Non-pigmented ciliary epithelial cell (primary cell): ENCODE measurements at regions not wholly inside any gene's neighbourhood (a gene's known extent, or its start where the extent isn't known, plus 50 kb on each side); places are given as distances from the start of the nearest gene placed in this dataset.

Experiments used
- DNase-seq: peaks from one replicate; pipeline ENCODE4 v3.0.0-alpha.2; 2010; ENCODE audit warnings: low read depth

DNA sequence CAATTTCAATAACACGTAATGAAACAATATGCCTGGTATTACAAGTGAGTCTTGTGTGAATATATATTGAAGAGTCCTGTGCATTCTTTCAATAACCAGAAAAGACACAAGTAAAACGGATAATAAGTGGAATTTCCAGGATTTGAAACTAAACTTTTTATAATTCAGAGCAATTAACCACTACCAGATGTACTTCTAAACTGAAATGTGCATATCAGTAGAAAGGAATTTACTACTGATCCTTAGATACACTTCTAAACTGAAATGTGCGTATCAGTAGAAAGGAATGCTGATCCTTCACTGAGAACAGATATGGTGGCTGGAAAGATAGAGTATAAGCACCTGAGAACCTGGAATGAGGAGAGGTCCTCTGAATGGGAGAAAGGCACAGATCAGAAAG is 470.9 kb upstream of the SPHKAP start:
- DNase-seq, result no peak

DNA sequence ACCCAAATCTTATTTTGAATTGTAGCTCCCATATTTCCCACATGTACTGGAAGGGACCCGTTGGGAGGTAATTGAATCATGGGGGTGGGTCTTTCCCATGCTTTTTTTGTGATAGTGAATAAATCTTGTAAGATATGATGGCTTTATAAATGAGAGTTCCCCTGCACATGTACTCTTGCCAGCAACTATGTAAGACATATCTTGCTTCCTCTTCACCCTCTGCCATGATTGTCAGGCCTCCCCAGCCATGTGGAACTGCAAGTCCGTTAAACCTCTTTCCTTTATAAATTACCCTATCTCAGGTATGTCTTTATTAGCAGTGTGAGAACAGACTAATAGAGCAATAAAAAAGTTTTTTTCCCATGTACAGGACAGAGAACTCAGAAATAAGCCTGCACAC is 468.4 kb upstream of the SPHKAP start:
- DNase-seq, result no peak

GRCh38 chr2:228649447-228649846 is 468.0 kb upstream of the SPHKAP start:
- no peak for DNase-seq

DNA sequence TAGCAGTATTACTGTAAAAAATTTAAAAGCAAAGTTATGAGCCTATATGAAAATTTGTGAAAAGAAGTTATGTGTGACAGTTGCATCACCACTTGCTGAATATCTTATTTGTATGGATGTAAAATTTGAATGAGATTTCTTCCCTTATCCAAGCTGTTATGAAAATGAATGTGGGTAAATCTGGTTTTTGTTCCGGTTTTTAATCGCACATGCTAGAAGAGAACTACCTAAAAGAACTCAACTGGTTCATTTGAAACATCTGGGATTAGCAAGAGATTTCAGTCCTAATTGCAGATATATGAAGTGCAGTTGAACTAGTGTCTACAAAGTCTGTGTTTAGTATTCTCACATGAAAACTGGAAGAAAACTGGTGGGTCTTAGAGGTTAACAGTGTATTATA is 467.1 kb upstream of the SPHKAP start:
- DNase-seq, result no peak

DNA sequence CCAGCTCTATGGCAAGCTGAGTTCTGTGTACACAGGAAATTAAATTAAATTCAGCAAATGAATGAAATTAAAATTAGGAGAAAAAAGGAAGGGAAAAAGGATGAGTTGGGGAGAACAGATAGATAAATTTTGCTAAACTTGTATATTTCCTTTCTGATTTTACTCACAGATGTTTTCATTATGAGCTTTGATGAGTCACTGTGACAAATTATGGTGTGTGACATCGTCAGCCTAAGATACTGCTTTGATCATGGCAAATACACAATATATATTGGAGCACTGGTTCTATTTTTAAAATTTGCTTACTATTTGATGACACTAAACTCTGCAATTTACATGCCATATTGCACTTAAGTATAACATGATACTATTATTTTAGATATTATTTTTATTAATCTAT is 464.6 kb upstream of the SPHKAP start:
- DNase-seq, result no peak

DNA sequence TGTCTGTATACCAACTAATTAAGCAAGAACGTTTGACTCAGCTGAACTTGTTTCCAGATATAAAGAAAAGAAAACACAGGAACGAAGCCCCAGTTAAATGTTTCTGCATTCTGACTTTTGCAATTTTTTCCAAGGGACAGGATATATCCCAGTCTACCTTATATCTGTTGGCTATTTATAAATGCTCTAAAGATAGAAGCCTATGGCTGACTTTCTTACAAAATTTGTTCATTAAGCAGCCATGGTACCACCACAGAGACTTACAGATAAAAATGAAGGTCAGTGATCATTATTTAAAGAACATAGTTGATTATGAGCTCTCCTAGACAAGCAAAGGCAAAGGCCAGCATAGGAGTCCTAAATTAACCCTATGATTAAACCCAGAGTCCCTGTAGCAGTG is 462.7 kb upstream of the SPHKAP start:
- no peak for DNase-seq

GRCh38 chr2:228642861-228643260 is 461.4 kb upstream of the SPHKAP start:
- no peak for DNase-seq

GRCh38 chr2:228630786-228631185 is 449.3 kb upstream of the SPHKAP start:
- DNase-seq, result no peak

DNA sequence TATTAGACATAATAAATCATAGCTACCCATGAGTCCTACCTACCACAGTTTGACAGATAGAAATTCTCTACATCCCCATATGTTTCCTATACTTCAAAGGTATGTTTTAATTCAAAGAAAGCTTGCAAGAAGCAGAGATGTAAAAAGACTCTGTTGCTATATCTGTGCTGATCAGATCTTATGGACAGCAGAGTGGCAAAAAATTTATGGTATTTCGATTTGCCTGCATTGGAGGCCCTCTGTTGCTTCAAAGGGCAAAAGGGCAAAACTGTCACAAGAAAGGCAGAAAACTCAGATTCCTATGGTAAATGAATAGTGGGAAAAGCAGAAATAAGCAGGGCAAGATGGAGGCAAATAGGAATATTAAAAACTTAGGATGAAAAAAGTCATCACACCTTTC is 447.8 kb upstream of the SPHKAP start:
- DNase-seq, result no peak

GRCh38 chr2:228628682-228629081 is 447.2 kb upstream of the SPHKAP start:
- no peak for DNase-seq

- DNase-seq, result no peak
Observed at GRCh38 chr2:228627510-228627909, 446.0 kb upstream of the SPHKAP start.

DNA sequence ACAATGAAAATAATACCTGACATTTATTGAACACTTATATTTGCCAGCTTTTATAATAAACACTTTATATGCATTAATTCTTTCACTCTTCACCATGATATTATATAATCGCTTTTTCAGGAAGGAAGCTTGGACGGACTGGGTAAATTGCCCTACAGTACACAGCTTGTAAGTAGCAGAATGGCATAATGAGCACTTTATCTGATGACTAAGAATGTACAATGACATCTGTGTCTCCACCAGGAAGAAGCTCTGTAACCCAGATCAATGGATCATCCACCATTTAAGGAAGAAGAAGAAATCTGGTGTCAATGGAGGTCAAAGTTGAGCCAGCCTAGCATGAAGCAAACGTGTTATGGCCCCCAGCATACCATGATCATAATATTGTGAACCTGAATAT is 444.0 kb upstream of the SPHKAP start:
- DNase-seq, result no peak

- DNase-seq, result no peak
Observed at GRCh38 chr2:228624733-228625132, 443.2 kb upstream of the SPHKAP start.

DNA sequence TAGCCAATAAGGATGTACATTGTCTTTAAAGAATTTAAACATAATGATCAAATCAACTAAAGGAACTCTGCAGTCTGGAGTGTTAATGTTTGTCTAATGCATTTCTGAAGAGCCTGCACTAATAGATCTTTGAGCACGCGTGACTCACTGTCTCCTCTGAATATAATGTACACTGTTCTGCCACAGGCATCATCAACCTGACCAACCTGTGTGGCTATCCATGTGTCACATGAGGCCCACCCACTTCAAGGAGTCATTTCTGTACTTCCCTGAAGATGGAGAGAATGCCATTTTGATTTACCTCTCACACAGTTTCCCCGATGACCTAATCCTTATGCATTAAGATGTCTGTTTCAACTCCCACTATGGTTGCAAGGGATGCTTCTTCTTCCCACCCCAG is 434.0 kb upstream of the SPHKAP start:
- DNase-seq, result no peak

GRCh38 chr2:228614741-228615140 is 433.3 kb upstream of the SPHKAP start:
- DNase-seq, result no peak

DNA sequence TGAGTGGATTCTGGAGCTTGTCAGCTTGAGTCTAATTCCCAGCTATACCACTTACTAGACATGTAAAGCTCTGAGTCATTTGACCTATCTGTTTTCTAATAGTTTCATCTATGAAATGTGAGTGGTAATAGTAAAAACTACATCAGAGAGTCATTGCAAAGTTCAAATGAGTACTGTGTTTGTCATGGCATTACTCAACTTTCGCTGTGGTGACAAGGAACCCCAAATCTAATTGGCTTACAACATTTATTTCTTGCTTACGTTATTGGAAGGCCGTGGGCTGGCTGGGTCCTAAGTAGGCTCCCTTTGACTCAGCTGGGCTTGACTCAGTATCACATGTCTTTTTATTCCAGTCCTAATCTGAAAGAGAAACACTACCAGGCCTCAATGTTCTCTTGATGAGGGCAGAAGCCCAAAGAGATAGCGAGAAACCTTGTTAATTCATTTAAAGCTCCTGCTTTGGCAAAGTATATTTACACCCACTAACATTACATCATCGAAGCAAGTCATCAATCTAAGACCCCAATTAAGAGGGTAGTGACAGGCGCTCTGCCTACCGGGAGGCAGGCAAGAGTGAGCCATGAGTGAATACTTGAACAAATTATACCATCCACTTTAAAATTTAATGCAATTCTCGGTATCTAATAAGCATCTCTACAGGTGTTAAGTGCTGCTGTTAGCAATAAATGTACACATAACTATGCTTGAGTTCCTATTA is 431.8 kb upstream of the SPHKAP start:
- DNase-seq, result peak; percentile 93

DNA sequence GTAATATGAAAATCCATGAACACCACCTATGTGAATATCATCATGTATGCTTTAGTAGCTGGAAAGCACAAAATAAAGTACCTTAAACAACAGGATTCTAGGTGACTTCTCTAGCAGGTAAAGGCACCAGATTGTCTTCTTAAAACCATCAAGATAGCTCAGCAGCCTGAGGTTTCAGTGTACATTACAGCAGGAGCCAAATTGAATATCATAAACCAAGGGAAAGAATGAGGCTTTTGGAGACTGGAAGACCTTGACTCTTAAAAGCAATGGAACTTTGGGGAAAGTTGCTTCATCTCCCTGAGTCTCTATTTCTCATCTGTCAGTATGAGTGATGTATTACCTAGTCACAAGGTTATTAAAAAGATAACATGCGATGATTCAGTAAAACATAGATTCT is 429.7 kb upstream of the SPHKAP start:
- DNase-seq, result no peak

DNA sequence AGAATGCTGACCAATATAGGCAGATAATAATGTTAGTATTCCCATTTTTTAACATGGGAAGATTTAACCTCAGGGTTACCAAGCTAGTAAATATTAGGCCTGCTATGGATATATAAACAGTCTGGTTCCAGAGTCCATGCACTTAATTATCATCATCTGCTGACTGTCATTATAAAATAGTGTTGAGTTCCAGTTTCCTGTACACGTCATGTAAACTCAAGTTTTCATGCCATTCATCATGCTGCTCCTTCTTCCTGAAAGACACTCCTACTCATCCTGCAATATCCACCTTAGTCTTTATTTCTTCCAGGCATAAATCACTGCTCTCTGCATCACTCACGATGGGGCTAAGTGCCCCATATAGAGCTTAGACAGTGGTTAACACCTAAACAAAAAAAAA is 420.8 kb upstream of the SPHKAP start:
- DNase-seq, result no peak

DNA sequence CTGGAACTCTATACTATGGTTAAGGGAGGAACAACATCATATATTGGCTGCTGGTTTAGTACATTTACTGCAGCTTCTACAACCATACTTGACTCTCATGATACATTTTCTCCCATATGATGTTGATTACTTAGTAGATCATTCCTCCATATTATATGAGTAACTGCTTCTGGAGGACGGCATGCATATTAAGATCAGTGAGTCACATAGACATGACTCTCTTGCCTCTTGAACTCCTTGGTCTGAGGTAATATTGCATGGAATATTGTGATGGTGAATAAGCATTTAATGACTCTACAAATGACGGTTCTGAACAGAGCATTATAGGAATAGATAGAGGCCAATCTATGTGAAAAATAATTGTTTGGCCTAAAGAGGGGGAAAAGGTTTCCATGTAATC is 418.8 kb upstream of the SPHKAP start:
- peak; percentile 77 for DNase-seq

DNA sequence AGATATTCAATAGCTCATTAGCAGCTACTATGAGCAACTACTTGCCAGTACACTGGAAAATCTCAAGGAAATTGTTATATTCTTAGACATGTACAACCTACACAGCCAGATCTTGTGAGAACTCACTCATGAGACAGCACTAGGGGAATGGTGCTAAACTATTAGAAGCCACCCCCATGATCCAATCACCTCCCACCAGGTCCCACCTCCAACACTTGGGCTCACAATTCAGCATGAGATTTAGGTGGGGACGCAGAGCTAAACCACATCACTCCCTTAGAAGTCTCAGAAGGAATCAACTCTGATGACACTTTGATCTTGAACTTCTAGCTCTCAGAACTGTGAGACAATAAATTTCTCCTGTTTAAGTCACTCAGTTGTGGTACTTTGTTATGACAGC is 418.3 kb upstream of the SPHKAP start:
- DNase-seq, result no peak

- no peak for DNase-seq
Observed at GRCh38 chr2:228599297-228599696, 417.8 kb upstream of the SPHKAP start.

DNA sequence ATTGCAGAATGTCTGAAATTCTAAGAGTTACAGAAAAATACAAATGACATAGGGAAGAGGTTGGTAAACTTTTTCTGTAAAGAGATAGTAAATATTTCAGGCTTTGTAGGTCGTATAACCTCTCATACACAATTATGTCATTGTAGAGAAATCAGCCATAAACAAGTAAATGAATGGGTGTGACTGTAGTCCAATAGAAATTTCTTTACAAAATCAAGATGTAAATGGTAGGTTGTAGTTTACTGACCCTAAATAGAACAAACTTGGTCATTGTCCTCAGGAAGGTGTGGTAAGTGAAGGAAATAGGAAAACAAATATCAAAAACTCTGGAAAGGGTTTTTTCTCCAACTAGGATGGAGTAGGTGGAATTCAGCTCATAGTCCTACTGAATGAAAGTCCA is 415.5 kb upstream of the SPHKAP start:
- DNase-seq, result no peak

DNA sequence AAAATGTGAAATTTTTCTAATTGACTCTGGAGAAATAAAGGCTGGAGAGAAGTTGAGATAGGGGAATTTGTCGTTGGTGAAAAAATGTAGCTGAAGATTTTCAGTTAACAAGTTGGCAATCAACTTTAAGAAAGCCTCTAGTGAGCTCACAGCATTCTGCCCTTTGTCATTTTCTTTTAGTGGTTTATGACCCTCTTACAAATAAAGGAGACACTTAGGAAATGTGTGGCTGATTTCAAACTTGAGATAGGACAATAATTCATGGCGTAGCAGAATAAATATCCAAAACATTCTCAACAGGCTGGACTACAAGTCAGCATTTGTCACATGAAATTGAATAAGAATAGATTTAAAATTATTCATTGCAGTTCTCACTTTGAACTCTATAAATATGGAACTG is 412.5 kb upstream of the SPHKAP start:
- no peak for DNase-seq

- no peak for DNase-seq
Observed at GRCh38 chr2:228592925-228593324, 411.4 kb upstream of the SPHKAP start.

DNA sequence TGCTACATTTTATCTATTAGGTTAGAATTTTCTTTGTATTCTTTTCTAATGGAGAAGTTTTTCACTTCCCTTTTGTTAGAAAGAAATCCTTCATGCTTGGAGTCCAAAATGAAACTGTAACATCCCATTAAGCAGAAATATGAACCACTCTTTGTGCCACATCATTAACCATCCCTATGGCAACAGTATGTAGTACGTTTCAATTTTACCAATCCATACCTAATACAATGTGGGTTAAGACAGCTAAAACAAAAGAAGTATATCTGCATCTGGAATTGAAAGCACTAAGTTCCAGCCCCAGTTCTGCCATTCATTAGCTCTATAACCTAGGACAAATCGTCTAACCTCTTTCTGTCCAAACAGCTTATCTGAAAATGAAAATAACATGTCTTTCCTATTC is 409.2 kb upstream of the SPHKAP start:
- no peak for DNase-seq
